ENCODE measurements at regions not wholly inside any gene's neighbourhood (a gene's known extent, or its start where the extent isn't known, plus 50 kb on each side); places are given as distances from the start of the nearest gene placed in this dataset.

- no peak overlapping the region for H3K14ac ChIP-seq (replicated peaks; ENCODE audit: low read depth, low read length)
- no peak overlapping the region for H3K56ac ChIP-seq (ENCODE audit: extremely low read depth, insufficient read depth, low read length)
- no peak overlapping the region for H3K4me2 ChIP-seq (ENCODE audit: low read depth, low read length)
- no peak overlapping the region for H4K5ac ChIP-seq (ENCODE audit: low read depth, low read length)
- no peaks in the 10 kb centered on the region for H3K79me1 ChIP-seq (ENCODE audit: low read depth in 1 of 2, low read length in 2 of 2)
- BruUV-seq (replicated peaks) = no TSS peak
- H3K9me3 ChIP-seq (ENCODE audit: control insufficient read depth, insufficient read depth, low read length) = no peaks in the 10 kb centered on the region
- H3K9ac ChIP-seq (ENCODE audit: low read depth, low read length) = no peak overlapping the region
- no peak overlapping the region for H2AK9ac ChIP-seq (replicated peaks; ENCODE audit: low read depth, low read length, poor library complexity)
- CTCF ChIA-PET = no interaction called here
- no peak for TF ChIP-seq MXI1 (IDR thresholded peaks at IDR 0.05; ENCODE audit: borderline replicate concordance, low read depth, low read length)
- TF ChIP-seq RAD21 (IDR thresholded peaks at IDR 0.05; ENCODE audit: low read length) = no peak
- TF ChIP-seq FOS (IDR thresholded peaks at IDR 0.05; ENCODE audit: low read depth, low read length) = no peak
- no peak for TF ChIP-seq MAFK (IDR thresholded peaks at IDR 0.05; ENCODE audit: low read depth, low read length)
- TF ChIP-seq ELK1 (IDR thresholded peaks at IDR 0.05; ENCODE audit: borderline replicate concordance, low read depth, low read length) = no peak
- TF ChIP-seq SMC3 (IDR thresholded peaks at IDR 0.05; ENCODE audit: low read depth, low read length) = no peak
- no peak for TF ChIP-seq CEBPB (IDR thresholded peaks at IDR 0.05; ENCODE audit: low read depth, low read length)
- TF ChIP-seq NFE2L2 (IDR thresholded peaks at IDR 0.05; ENCODE audit: low read depth, low read length) = no peak
- no peak for TF ChIP-seq BHLHE40 (IDR thresholded peaks at IDR 0.05; ENCODE audit: low read depth, low read length)
- no peak for TF ChIP-seq RFX5 (IDR thresholded peaks at IDR 0.05; ENCODE audit: low read depth, low read length)
- TF ChIP-seq RCOR1 (IDR thresholded peaks at IDR 0.05; ENCODE audit: insufficient replicate concordance, low read length) = no peak
- TF ChIP-seq CTCF (conservative IDR thresholded peaks at IDR 0.05; ENCODE audit: low read depth, low read length) = no peak
- no peak overlapping the region for H2BK120ac ChIP-seq (ENCODE audit: low read depth, low read length)
- dilution Hi-C loops (cut with HindIII; ENCODE audit: low sequenced_read_pairs, unreplicated experiment) = no loop called here
- H3K4ac ChIP-seq (ENCODE audit: low read depth, low read length) = no peak overlapping the region
- H3K23ac ChIP-seq (ENCODE audit: low read depth, low read length) = no peak overlapping the region
- H3K4me1 ChIP-seq (ENCODE audit: control insufficient read depth, insufficient read depth, low read length) = no peaks in the 10 kb centered on the region
- no peak overlapping the region for H4K8ac ChIP-seq (ENCODE audit: low read depth in 2 of 2, low read length in 2 of 2)
- POLR2A ChIA-PET (ENCODE audit: unreplicated experiment) = no interaction called here
- H2BK20ac ChIP-seq (ENCODE audit: low read depth, low read length) = no peak overlapping the region
- ATAC-seq (ENCODE audit: low read depth) (no peak), DNase-seq (no peak)
- no peak overlapping the region for H2AK5ac ChIP-seq (ENCODE audit: low read depth, low read length)
- H4K20me1 ChIP-seq (ENCODE audit: insufficient read depth, low read length) = no peaks in the 10 kb centered on the region
- no peaks in the 10 kb centered on the region for H3K36me3 ChIP-seq (ENCODE audit: control insufficient read depth, insufficient read depth, low read length)
- H2AFZ ChIP-seq (replicated peaks; ENCODE audit: low read length, poor library complexity) = no peak overlapping the region
- no peak overlapping the region for H3K4me3 ChIP-seq (ENCODE audit: insufficient read depth, low read depth, low read length)
- no peaks in the 10 kb centered on the region for H3K9me1 ChIP-seq (ENCODE audit: insufficient read depth, low read length)
- in situ Hi-C loops (cut with MboI; ENCODE audit: low sequenced_read_pairs) = no loop called here
- no peak overlapping the region for H3K18ac ChIP-seq (ENCODE audit: low read depth, low read length)
- no peak overlapping the region for H3K27ac ChIP-seq (ENCODE audit: insufficient read depth, low read length)
- no peak overlapping the region for H2BK15ac ChIP-seq (ENCODE audit: low read depth, low read length)
- no peaks in the 10 kb centered on the region for H3K27me3 ChIP-seq (ENCODE audit: control insufficient read depth, insufficient read depth, low read length)
- WGBS, 2 experiments (ENCODE audit: extremely low coverage in 2 of 2, insufficient read length in 1 of 2) = no CpG with 5 or more reads among the region's 1 CpG
- no peak overlapping the region for H4K91ac ChIP-seq (ENCODE audit: insufficient read depth, low read depth, low read length)
- H2BK5ac ChIP-seq (ENCODE audit: low read depth, low read length, poor library complexity, severe bottlenecking) = no peak overlapping the region
- intact Hi-C loops (cut with micrococcal nuclease) = no loop called here
These were observed 139.3 kb upstream of the COL21A1 start for GRCh38 chr6:56386717-56387116.

Data from IMR-90 (cell line).